ENCODE measurements at regions not wholly inside any gene's neighbourhood (a gene's known extent, or its start where the extent isn't known, plus 50 kb on each side); places are given as distances from the start of the nearest gene placed in this dataset.

DNA sequence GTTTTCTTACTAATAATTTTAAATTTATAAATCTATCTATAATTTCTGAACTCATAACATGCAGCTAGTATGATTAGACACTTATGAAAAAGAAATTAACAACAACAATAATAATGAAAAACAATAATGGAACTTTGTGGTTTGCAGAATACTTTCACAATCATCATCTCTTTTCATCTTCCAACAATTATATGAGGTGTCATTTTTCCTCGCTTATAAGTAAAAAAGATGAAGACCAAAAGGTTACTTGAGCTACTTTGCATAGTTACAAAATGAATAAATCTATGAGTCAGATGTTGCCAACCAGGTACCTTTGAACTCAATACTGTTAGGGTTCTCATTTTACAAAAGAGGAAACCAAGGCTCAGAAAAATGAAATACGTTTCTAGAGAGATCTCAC lies 98.5 kb upstream of the ELOVL6 start:
- H3K4me1 ChIP-seq (ENCODE audit: control insufficient read depth, insufficient read depth, low read length), result no peaks in the 10 kb centered on the region
- H3K4me3 ChIP-seq (ENCODE audit: low read depth, low read length), result no peak overlapping the region
- TF ChIP-seq HOXC10 (CRISPR knock-in tag; IDR thresholded peaks at IDR 0.05) (no peak), ZSCAN4 (tag by site-specific recombination; IDR thresholded peaks at IDR 0.05) (no peak), ZNF624 (tag by site-specific recombination; IDR thresholded peaks at IDR 0.05) (no peak), ZSCAN16 (tag by site-specific recombination; IDR thresholded peaks at IDR 0.05) (no peak), ZNF501 (tag by site-specific recombination; IDR thresholded peaks at IDR 0.05) (no peak), ZNF221 (tag by site-specific recombination; IDR thresholded peaks at IDR 0.05; ENCODE audit: borderline replicate concordance) (no peak), SETDB1 (IDR thresholded peaks at IDR 0.05; ENCODE audit: insufficient read length, low read length) (no peak), GLI2 (tag by site-specific recombination; IDR thresholded peaks at IDR 0.05; ENCODE audit: borderline replicate concordance, low read depth) (no peak), ZNF513 (tag by site-specific recombination; IDR thresholded peaks at IDR 0.05) (no peak), ZNF747 (tag by site-specific recombination; IDR thresholded peaks at IDR 0.05) (no peak), ZXDB (tag by site-specific recombination; IDR thresholded peaks at IDR 0.05) (no peak), ZNF398 (tag by site-specific recombination; IDR thresholded peaks at IDR 0.05) (no peak), YY1 (tag by site-specific recombination; IDR thresholded peaks at IDR 0.05) (no peak), ZBTB17 (tag by site-specific recombination; IDR thresholded peaks at IDR 0.05) (no peak), ZBTB1 (tag by site-specific recombination; IDR thresholded peaks at IDR 0.05) (no peak)
- H3K27ac ChIP-seq (ENCODE audit: extremely low read depth, low read depth, low read length), result no peak overlapping the region
- H3K36me3 ChIP-seq (ENCODE audit: control insufficient read depth in 2 of 2, insufficient read depth in 1 of 2, low read length in 2 of 2), result no peaks in the 10 kb centered on the region
- CTCF ChIA-PET, result interaction anchor here (1.9 kb wide), 1 partner anchor 18 kb away, joined by 7 read pairs; no protein-coding TSS in a partner anchor
- POLR2A ChIA-PET, result no interaction called here
- no peaks in the 10 kb centered on the region for H3K9me3 ChIP-seq (ENCODE audit: control insufficient read depth, insufficient read depth, low read depth, low read length)

- H3K9me3 ChIP-seq (ENCODE audit: control insufficient read depth, insufficient read depth, low read depth, low read length), result no peaks in the 10 kb centered on the region
- POLR2A ChIA-PET, result no interaction called here
These were observed 95.8 kb upstream of the ELOVL6 start for GRCh38 chr4:110294165-110294564.

More at GRCh38 chr4:110294165-110294564, 95.8 kb upstream of the ELOVL6 start:
- Histone ChIP-seq H3K4me1 (ENCODE audit: control insufficient read depth, insufficient read depth, low read length) (no peaks in the 10 kb centered on the region), H3K36me3 (ENCODE audit: control insufficient read depth in 2 of 2, insufficient read depth in 1 of 2, low read length in 2 of 2) (no peaks in the 10 kb centered on the region), H3K4me3 (ENCODE audit: low read depth, low read length) (no peak overlapping the region), H3K27ac (ENCODE audit: extremely low read depth, low read depth, low read length) (no peak overlapping the region)
- CTCF ChIA-PET, result no interaction called here
- TF ChIP-seq ZNF645 (tag by site-specific recombination; IDR thresholded peaks at IDR 0.05) (no peak), ZNF311 (tag by site-specific recombination; IDR thresholded peaks at IDR 0.05; ENCODE audit: borderline replicate concordance) (no peak), ZNF510 (tag by site-specific recombination; IDR thresholded peaks at IDR 0.05; ENCODE audit: insufficient replicate concordance) (no peak)
- TF ChIP-seq, protein P1, sequence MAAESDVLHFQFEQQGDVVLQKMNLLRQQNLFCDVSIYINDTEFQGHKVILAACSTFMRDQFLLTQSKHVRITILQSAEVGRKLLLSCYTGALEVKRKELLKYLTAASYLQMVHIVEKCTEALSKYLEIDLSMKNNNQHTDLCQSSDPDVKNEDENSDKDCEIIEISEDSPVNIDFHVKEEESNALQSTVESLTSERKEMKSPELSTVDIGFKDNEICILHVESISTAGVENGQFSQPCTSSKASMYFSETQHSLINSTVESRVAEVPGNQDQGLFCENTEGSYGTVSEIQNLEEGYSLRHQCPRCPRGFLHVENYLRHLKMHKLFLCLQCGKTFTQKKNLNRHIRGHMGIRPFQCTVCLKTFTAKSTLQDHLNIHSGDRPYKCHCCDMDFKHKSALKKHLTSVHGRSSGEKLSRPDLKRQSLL (tag by site-specific recombination; IDR thresholded peaks at IDR 0.05), result no peak
- TF ChIP-seq, protein P2, sequence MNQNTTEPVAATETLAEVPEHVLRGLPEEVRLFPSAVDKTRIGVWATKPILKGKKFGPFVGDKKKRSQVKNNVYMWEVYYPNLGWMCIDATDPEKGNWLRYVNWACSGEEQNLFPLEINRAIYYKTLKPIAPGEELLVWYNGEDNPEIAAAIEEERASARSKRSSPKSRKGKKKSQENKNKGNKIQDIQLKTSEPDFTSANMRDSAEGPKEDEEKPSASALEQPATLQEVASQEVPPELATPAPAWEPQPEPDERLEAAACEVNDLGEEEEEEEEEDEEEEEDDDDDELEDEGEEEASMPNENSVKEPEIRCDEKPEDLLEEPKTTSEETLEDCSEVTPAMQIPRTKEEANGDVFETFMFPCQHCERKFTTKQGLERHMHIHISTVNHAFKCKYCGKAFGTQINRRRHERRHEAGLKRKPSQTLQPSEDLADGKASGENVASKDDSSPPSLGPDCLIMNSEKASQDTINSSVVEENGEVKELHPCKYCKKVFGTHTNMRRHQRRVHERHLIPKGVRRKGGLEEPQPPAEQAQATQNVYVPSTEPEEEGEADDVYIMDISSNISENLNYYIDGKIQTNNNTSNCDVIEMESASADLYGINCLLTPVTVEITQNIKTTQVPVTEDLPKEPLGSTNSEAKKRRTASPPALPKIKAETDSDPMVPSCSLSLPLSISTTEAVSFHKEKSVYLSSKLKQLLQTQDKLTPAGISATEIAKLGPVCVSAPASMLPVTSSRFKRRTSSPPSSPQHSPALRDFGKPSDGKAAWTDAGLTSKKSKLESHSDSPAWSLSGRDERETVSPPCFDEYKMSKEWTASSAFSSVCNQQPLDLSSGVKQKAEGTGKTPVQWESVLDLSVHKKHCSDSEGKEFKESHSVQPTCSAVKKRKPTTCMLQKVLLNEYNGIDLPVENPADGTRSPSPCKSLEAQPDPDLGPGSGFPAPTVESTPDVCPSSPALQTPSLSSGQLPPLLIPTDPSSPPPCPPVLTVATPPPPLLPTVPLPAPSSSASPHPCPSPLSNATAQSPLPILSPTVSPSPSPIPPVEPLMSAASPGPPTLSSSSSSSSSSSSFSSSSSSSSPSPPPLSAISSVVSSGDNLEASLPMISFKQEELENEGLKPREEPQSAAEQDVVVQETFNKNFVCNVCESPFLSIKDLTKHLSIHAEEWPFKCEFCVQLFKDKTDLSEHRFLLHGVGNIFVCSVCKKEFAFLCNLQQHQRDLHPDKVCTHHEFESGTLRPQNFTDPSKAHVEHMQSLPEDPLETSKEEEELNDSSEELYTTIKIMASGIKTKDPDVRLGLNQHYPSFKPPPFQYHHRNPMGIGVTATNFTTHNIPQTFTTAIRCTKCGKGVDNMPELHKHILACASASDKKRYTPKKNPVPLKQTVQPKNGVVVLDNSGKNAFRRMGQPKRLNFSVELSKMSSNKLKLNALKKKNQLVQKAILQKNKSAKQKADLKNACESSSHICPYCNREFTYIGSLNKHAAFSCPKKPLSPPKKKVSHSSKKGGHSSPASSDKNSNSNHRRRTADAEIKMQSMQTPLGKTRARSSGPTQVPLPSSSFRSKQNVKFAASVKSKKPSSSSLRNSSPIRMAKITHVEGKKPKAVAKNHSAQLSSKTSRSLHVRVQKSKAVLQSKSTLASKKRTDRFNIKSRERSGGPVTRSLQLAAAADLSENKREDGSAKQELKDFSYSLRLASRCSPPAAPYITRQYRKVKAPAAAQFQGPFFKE (tag by site-specific recombination; IDR thresholded peaks at IDR 0.05; ENCODE audit: borderline replicate concordance), result no peak
